GM23338 (cell line): ENCODE measurements at regions not wholly inside any gene's neighbourhood (a gene's known extent, or its start where the extent isn't known, plus 50 kb on each side); places are given as distances from the start of the nearest gene placed in this dataset.

Source experiments
- ATAC-seq: fragments of 200-7000 bp; cut with Tn5 transposase; 3 replicates; pipeline ENCODE4 v1.9.1; 2020
- DNase-seq: peaks from one replicate; pipeline ENCODE4 v3.0.0-alpha.2; 2015; ENCODE audit warnings: low spot score
- H2AFZ ChIP-seq: fragments of 200-600 bp; sonication (generic); 2 replicates; pipeline ENCODE4 v1.8.0; 2016; ENCODE audit warnings: antibody characterized with exemption, mild to moderate bottlenecking, moderate library complexity
- H3F3A ChIP-seq: fragments of 200-600 bp; sonication (generic); replicated peaks from 2 replicates; pipeline ENCODE4 v1.8.0; 2017; ENCODE audit warnings: antibody characterized with exemption, mixed run types, low read depth
- H3K27ac ChIP-seq: fragments of 200-600 bp; sonication (generic); 2 replicates; pipeline ENCODE4 v1.6.1; 2016; ENCODE audit warnings: low read depth
- H3K27me3 ChIP-seq: fragments of 200-600 bp; sonication (generic); 2 replicates; pipeline ENCODE4 v1.8.0; 2016; ENCODE audit warnings: mild to moderate bottlenecking, mixed run types, moderate library complexity; ENCODE audit not compliant: insufficient read depth
- H3K36me3 ChIP-seq: fragments of 200-600 bp; sonication (generic); 2 replicates; pipeline ENCODE4 v1.8.0; 2016; ENCODE audit warnings: mild to moderate bottlenecking; ENCODE audit not compliant: insufficient read depth
- H3K4me1 ChIP-seq: fragments of 200-600 bp; sonication (generic); 2 replicates; pipeline ENCODE4 v1.8.0; 2016; ENCODE audit warnings: mild to moderate bottlenecking, moderate library complexity; ENCODE audit not compliant: insufficient read depth
- H3K4me2 ChIP-seq: fragments of 200-600 bp; sonication (generic); 2 replicates; pipeline ENCODE4 v1.7.1; 2017; ENCODE audit warnings: mixed run types
- H3K4me3 ChIP-seq: fragments of 200-600 bp; sonication (generic); 2 replicates; pipeline ENCODE4 v1.6.1; 2016; ENCODE audit warnings: mixed run types
- H3K79me2 ChIP-seq: fragments of 200-600 bp; sonication (generic); replicated peaks from 2 replicates; pipeline ENCODE4 v1.8.0; 2017; ENCODE audit warnings: mild to moderate bottlenecking; ENCODE audit not compliant: insufficient read depth
- H3K9me2 ChIP-seq: fragments of 200-600 bp; sonication (generic); 2 replicates; pipeline ENCODE4 v1.8.0; 2017; ENCODE audit not compliant: insufficient read depth
- H4K20me1 ChIP-seq: fragments of 200-600 bp; sonication (generic); replicated peaks from 2 replicates; pipeline ENCODE4 v1.8.0; 2017; ENCODE audit warnings: mild to moderate bottlenecking; ENCODE audit not compliant: insufficient read depth
- H3K27ac Mint-ChIP-seq: 2 replicates; pipeline ENCODE4 v1.8.0; 2020; ENCODE audit warnings: inconsistent platforms, mild to moderate bottlenecking, moderate library complexity, mixed read lengths
- H3K27me3 Mint-ChIP-seq: 3 replicates; pipeline ENCODE4 v1.8.0; 2022; ENCODE audit warnings: low read depth, mild to moderate bottlenecking, moderate library complexity, mixed read lengths, inconsistent platforms; ENCODE audit not compliant: insufficient read depth, poor library complexity
- H3K36me3 Mint-ChIP-seq: 3 replicates; pipeline ENCODE4 v1.8.0; 2021; ENCODE audit warnings: low read depth, mild to moderate bottlenecking, inconsistent platforms, moderate library complexity, mixed read lengths
- H3K4me1 Mint-ChIP-seq: 3 replicates; pipeline ENCODE4 v1.8.0; 2020; ENCODE audit warnings: mild to moderate bottlenecking, inconsistent platforms, mixed read lengths
- H3K4me3 Mint-ChIP-seq: 3 replicates; pipeline ENCODE4 v1.8.0; 2021; ENCODE audit warnings: moderate library complexity, mild to moderate bottlenecking, inconsistent platforms, mixed read lengths
- H3K9me3 Mint-ChIP-seq: 3 replicates; pipeline ENCODE4 v1.8.0; 2020; ENCODE audit warnings: moderate library complexity, mild to moderate bottlenecking, inconsistent platforms, mixed read lengths
- EZH2 ChIP-seq: fragments of 200-600 bp; sonication (generic); IDR thresholded peaks from one replicate; pipeline ENCODE4 v1.8.0; 2017; ENCODE audit warnings: antibody characterized with exemption, mild to moderate bottlenecking, low read depth; ENCODE audit not compliant: unreplicated experiment
- NANOG ChIP-seq: IDR thresholded peaks from 2 replicates; pipeline ENCODE4 v1.6.1; 2016; ENCODE audit warnings: antibody characterized with exemption, borderline replicate concordance
- POLR2AphosphoS5 ChIP-seq: IDR thresholded peaks from 2 replicates; pipeline ENCODE4 v1.6.1; 2016; ENCODE audit warnings: antibody characterized with exemption, low read depth
- STAT1 ChIP-seq: IDR thresholded peaks from one replicate; pipeline ENCODE4 v1.6.1; 2016; ENCODE audit warnings: antibody characterized with exemption; ENCODE audit not compliant: unreplicated experiment
- TF ChIP-seq, protein P1 (sequence below): fragments of 250-450 bp; sonication (Bioruptor Pico); IDR thresholded peaks from 2 replicates; pipeline ENCODE4 v1.5.0; 2020; ENCODE audit warnings: mild to moderate bottlenecking, moderate library complexity

GRCh38 chr18:61273533-61273932 lies 59.7 kb upstream of the CDH20 start (continued):
- TF ChIP-seq, protein P1, sequence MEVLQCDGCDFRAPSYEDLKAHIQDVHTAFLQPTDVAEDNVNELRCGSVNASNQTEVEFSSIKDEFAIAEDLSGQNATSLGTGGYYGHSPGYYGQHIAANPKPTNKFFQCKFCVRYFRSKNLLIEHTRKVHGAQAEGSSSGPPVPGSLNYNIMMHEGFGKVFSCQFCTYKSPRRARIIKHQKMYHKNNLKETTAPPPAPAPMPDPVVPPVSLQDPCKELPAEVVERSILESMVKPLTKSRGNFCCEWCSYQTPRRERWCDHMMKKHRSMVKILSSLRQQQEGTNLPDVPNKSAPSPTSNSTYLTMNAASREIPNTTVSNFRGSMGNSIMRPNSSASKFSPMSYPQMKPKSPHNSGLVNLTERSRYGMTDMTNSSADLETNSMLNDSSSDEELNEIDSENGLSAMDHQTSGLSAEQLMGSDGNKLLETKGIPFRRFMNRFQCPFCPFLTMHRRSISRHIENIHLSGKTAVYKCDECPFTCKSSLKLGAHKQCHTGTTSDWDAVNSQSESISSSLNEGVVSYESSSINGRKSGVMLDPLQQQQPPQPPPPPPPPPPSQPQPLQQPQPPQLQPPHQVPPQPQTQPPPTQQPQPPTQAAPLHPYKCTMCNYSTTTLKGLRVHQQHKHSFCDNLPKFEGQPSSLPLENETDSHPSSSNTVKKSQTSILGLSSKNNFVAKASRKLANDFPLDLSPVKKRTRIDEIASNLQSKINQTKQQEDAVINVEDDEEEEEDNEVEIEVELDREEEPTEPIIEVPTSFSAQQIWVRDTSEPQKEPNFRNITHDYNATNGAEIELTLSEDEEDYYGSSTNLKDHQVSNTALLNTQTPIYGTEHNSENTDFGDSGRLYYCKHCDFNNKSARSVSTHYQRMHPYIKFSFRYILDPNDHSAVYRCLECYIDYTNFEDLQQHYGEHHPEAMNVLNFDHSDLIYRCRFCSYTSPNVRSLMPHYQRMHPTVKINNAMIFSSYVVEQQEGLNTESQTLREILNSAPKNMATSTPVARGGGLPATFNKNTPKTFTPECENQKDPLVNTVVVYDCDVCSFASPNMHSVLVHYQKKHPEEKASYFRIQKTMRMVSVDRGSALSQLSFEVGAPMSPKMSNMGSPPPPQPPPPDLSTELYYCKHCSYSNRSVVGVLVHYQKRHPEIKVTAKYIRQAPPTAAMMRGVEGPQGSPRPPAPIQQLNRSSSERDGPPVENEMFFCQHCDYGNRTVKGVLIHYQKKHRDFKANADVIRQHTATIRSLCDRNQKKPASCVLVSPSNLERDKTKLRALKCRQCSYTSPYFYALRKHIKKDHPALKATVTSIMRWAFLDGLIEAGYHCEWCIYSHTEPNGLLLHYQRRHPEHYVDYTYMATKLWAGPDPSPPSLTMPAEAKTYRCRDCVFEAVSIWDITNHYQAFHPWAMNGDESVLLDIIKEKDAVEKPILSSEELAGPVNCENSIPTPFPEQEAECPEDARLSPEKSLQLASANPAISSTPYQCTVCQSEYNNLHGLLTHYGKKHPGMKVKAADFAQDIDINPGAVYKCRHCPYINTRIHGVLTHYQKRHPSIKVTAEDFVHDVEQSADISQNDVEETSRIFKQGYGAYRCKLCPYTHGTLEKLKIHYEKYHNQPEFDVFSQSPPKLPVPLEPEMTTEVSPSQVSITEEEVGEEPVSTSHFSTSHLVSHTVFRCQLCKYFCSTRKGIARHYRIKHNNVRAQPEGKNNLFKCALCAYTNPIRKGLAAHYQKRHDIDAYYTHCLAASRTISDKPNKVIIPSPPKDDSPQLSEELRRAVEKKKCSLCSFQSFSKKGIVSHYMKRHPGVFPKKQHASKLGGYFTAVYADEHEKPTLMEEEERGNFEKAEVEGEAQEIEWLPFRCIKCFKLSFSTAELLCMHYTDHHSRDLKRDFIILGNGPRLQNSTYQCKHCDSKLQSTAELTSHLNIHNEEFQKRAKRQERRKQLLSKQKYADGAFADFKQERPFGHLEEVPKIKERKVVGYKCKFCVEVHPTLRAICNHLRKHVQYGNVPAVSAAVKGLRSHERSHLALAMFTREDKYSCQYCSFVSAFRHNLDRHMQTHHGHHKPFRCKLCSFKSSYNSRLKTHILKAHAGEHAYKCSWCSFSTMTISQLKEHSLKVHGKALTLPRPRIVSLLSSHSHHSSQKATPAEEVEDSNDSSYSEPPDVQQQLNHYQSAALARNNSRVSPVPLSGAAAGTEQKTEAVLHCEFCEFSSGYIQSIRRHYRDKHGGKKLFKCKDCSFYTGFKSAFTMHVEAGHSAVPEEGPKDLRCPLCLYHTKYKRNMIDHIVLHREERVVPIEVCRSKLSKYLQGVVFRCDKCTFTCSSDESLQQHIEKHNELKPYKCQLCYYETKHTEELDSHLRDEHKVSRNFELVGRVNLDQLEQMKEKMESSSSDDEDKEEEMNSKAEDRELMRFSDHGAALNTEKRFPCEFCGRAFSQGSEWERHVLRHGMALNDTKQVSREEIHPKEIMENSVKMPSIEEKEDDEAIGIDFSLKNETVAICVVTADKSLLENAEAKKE (CRISPR knock-in tag) = no peak
- TF ChIP-seq STAT1 = no peak

- Histone ChIP-seq H3K27me3 (peaks cover 25% of the 10 kb centered on the region), H3K9me2 (peaks cover 2% of the 10 kb centered on the region; the same call in 1 of the 2 replicates), H3K4me1 (peaks cover 14% of the 10 kb centered on the region; the same call in 1 of the 2 replicates), H3K36me3 (no peaks in the 10 kb centered on the region), H3K4me2 (0 out of 2 replicates have a peak overlapping the region, but pooled peaks have one; percentile 6), H3K4me3 (no peak overlapping the region), H2AFZ (no peak overlapping the region), H3K27ac (no peak overlapping the region), H3K79me2 (no peaks in the 10 kb centered on the region), H3F3A (no peaks in the 10 kb centered on the region), H4K20me1 (no peaks in the 10 kb centered on the region)
- ATAC-seq = peak; percentile 69
- Mint-ChIP-seq H3K27me3 (peaks cover 2% of the 10 kb centered on the region), H3K27ac (no peak overlapping the region), H3K9me3 (no peaks in the 10 kb centered on the region; the same call in 2 of the 3 replicates), H3K36me3 (no peaks in the 10 kb centered on the region), H3K4me1 (peaks cover 16% of the 10 kb centered on the region), H3K4me3 (no peak overlapping the region)
- DNase-seq = peak; percentile 43
- TF ChIP-seq NANOG (peak; percentile 49; the same call in 1 of the 2 replicates), POLR2AphosphoS5 (no peak), EZH2 (no peak), STAT1 (no peak)
Observed at GRCh38 chr18:61274416-61274960, 58.7 kb upstream of the CDH20 start.
